GM10266 (cell line): ENCODE measurements at regions not wholly inside any gene's neighbourhood (a gene's known extent, or its start where the extent isn't known, plus 50 kb on each side); places are given as distances from the start of the nearest gene placed in this dataset.

ENCODE experiments used
- DNase-seq: peaks from one replicate; pipeline ENCODE4 v3.0.0; 2012; ENCODE audit errors: extremely low spot score
- TF ChIP-seq, protein P1 (sequence below): IDR thresholded peaks from 2 replicates; pipeline ENCODE4 v1.5.1; 2012; ENCODE audit warnings: mild to moderate bottlenecking, low read depth; ENCODE audit not compliant: control insufficient read depth, insufficient read depth; ENCODE audit errors: missing control alignments

DNA sequence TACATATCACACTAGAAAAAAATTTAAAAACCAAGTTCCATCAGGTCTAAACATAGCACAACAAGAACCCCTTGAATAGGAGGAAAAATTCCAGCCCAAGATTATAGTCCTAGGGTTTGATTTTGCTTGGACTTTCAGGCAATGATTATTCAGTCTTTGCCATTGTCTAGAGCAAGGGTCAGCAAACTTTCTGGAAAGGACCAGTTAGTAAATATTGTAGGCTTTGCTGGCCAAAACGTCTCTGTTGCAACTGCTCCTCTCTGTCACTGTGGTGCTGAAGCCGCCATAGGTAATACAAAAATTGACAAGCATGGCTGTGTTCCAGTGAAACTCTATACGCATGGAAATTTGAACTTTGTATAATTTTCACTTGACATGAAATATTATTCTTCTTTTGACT is 95.5 kb upstream of the UBAC2 start:
- DNase-seq = no peak
- TF ChIP-seq, protein P1, sequence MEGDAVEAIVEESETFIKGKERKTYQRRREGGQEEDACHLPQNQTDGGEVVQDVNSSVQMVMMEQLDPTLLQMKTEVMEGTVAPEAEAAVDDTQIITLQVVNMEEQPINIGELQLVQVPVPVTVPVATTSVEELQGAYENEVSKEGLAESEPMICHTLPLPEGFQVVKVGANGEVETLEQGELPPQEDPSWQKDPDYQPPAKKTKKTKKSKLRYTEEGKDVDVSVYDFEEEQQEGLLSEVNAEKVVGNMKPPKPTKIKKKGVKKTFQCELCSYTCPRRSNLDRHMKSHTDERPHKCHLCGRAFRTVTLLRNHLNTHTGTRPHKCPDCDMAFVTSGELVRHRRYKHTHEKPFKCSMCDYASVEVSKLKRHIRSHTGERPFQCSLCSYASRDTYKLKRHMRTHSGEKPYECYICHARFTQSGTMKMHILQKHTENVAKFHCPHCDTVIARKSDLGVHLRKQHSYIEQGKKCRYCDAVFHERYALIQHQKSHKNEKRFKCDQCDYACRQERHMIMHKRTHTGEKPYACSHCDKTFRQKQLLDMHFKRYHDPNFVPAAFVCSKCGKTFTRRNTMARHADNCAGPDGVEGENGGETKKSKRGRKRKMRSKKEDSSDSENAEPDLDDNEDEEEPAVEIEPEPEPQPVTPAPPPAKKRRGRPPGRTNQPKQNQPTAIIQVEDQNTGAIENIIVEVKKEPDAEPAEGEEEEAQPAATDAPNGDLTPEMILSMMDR = no peak

DNA sequence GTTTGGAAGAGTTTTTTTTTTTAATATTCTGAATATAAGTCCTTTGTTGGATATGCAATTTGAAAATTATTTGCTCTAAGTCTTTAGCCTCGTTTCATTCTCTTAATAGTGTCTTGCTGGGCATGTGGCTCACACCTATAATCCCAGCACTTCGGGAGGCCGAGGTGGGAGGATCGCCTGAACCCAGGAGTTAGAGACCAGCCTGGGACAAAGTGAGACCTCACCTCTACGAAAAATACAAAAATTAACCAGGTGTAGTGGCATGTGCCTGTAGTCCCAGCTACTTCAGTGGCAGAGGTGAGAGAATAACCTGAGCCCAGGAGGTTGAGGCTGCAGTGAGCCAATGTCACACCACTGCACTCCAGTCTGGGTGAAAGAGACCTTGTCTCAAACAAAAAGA is 87.3 kb upstream of the UBAC2 start:
- TF ChIP-seq, protein P1 = no peak
- DNase-seq = no peak

DNA sequence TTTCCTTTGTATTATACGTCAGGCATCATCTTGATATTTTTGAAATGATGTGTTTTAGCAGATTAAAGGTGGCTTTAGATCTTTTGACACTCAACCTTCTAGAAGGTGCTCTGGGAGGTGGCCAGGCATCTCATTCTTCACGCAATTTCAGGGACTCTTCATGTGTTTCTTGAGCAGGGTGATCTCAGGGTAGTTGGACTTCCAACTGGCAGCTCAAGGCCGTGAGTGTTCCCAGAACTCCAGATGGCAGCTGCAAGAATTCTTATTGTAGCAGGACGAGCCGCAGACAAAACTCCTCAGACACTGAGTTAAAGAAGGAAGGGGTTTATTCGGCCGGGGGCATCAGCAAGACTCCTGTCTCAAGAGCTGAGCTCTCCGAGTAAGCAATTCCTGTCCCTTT is 82.5 kb upstream of the UBAC2 start:
- TF ChIP-seq, protein P1 = no peak
- DNase-seq = no peak

DNA sequence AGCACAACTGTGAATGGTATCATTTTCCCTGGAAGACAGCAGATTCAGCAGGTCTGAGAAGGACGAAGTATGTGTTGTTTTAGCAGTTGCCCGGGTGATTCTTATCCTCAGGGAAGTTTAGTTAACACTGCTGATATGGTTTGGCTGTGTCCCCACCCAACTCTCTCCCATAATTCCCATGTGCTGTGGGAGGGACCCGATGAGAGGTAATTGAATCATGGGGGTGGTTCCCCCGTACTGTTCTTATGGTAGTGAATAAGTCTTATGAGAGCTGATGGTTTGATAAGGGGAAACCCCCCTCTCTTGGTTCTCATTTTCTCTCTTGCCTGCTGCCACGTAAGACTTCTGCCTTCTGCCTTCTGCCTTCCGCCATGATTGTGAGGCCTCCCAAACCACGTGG is 81.0 kb upstream of the UBAC2 start:
- DNase-seq = no peak
- TF ChIP-seq, protein P1 = no peak

DNA sequence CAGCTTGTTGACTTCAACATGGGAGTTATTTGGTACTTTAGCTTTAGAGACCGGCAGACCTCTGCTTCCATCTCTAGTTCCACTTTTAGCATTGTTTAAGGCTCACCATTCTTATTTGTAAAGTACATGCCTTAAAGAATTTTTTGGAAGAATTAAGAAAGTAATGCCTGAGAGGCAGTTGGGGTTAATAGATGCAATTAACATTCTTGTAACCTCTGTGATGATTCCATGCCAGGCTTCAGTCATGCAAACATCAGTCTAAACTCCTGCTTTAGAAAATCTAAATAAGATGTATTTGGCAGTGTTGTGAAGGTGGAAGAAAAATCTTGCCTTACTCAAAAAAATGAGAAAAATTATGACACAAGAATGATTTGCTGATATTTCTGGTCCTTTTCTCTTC is 79.9 kb upstream of the UBAC2 start:
- TF ChIP-seq, protein P1 = no peak
- no peak for DNase-seq

DNA sequence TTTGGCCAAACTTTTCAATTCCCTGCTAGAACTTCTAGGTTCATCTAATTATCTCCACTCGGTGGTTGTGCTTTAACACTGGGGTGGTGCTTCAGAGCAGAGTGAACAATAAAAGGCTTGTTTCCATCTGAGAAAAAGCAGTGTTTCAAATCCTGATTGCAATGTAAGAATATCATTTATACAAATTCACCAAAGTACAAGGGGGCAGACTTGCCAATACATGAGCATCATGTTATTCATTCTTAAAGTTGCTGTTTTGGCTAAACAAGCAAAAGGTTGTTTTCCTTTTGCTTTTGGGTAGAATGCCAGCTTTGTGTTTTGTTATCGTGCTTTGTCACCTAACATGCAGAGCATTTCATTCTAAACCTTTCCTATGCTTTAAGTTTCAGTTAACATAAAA is 78.5 kb upstream of the UBAC2 start:
- DNase-seq = no peak
- TF ChIP-seq, protein P1 = no peak

DNA sequence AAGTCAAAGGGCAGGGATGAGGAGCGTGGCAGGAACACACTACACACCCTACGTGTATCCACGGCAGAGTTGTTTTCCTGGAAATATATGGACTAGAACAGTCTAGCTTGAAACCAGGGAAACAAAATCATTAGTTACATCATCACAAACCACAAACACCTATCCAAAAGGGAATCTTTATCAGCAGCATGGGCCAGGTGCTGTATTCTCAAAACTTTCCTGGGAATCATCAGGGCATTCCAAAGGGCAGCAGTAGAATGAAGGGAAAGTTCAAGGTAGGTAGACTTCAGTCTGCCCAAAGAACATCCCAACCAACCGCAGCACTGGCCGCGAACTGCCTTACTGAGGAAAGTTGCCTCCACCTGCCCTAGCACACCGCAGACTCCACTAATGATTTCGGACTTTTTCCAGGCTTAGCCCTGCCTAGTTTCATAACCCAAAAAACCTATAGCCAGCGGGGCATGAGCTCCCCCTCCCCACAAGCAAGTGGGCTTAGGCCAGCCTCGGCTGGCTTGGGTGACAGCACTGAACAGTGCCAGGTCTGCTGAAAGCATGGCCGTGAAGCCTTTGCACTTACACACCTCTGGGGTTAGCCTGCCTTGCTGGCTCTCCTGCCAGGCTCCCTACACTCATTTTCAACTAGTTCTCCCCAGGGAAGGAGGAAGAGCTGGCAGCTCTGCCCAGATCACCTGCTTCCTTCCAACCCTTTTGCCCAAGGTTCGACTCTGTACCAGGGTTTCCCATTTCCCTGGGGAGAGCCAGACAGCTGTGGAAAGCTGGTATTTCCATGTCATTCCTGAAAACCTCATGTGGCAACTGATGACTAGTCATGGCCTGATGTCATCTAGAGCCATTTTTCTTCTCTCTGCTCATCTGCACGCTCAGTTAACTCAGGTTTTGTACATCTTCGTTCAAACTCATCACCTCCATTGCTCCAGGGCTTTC is 77.3 kb upstream of the UBAC2 start:
- TF ChIP-seq, protein P1 = no peak
- DNase-seq = no peak
